ENCODE measurements at regions not wholly inside any gene's neighbourhood (a gene's known extent, or its start where the extent isn't known, plus 50 kb on each side); places are given as distances from the start of the nearest gene placed in this dataset.

DNA sequence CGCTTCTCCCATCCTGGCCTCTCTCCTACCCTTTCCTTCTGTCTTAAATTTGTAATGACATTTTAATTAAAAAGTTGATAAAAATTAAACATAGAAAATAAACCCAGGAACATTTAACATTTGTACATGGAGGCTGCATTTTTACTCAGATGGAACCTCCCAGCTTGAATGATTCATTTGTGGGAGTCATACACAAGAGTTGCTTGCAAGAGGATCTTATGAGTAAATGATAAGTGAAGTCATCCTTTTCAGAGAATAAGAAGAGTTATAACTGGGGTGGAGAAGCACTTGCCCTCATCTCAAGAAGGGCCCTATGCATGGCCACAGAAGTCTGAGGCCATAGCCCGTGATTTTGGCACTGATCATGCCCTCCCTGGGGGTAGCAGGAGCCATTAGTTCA lies 482.9 kb upstream of the BOD1L1 start:
- peaks cover 1% of the 10 kb centered on the region for H3K27me3 Mint-ChIP-seq
- intact Hi-C loops (cut with micrococcal nuclease) = loop anchor here (10.0 kb wide), 1 partner anchor 54 kb away; no protein-coding TSS in a partner anchor
- no peak overlapping the region for H3K4me3 Mint-ChIP-seq
- H3K9me3 Mint-ChIP-seq = peaks cover 24% of the 10 kb centered on the region
- no peak overlapping the region for H3K27ac Mint-ChIP-seq
- H3K4me1 Mint-ChIP-seq (ENCODE audit: low read depth) = peaks cover 17% of the 10 kb centered on the region
- H3K36me3 Mint-ChIP-seq (ENCODE audit: low read depth) = no peaks in the 10 kb centered on the region

DNA sequence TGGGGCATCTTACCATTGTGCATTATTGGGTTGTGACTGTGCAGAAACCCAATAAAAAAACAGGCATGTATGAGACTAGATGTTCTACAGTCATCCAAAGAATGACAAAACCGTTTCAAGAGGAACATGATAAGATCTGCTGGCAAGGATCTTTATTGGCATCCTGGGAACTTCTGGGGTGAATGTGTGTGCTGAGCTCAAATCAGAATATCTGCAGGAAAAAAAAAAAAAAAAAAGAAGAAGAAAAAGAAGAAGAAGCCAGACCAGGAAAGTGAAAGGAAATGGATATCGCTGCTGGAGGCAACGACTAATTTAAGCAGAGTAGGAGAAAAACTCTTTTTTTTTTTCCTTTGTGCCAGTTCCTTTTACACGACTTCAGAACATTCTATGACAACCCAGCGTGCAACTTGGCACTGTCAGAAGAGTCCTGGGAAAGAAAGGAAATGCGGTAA lies 484.2 kb upstream of the BOD1L1 start:
- peak overlapping the region; percentile 42 for H3K27ac Mint-ChIP-seq
- peaks cover 1% of the 10 kb centered on the region for H3K27me3 Mint-ChIP-seq
- intact Hi-C loops (cut with micrococcal nuclease) = loop anchor here (10.0 kb wide), 1 partner anchor 53 kb away; no protein-coding TSS in a partner anchor
- no peaks in the 10 kb centered on the region for H3K36me3 Mint-ChIP-seq (ENCODE audit: low read depth)
- H3K4me1 Mint-ChIP-seq (ENCODE audit: low read depth) = peaks cover 17% of the 10 kb centered on the region
- H3K9me3 Mint-ChIP-seq = peaks cover 18% of the 10 kb centered on the region
- H3K4me3 Mint-ChIP-seq = peak overlapping the region; percentile 54

DNA sequence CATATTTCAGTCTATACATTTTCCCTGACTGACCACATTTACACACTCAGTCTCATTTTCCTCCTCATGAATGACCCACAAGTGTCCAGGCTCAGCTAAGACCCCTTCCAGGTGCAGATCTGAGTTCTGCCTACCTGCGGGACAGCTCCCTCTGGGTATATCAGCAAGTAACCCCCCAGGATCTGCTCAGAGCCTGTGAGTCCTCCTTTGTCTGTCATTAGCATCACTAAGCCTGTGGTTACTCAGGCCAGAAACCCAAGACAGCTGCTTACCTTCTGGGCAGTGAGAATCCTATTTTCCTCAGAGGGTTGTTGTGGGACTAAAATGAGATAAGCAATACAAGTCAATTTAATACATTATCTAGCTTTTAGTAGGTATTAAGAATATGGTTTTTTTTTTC lies 487.6 kb upstream of the BOD1L1 start:
- H3K4me1 Mint-ChIP-seq (ENCODE audit: low read depth) = peaks cover 24% of the 10 kb centered on the region
- intact Hi-C loops (cut with micrococcal nuclease) = loop anchor here (10.0 kb wide), 1 partner anchor 50 kb away; no protein-coding TSS in a partner anchor

GRCh38 chr4:14117575-14118238 lies 490.2 kb upstream of the BOD1L1 start:
- Mint-ChIP-seq H3K27me3 (peaks cover 1% of the 10 kb centered on the region), H3K36me3 (ENCODE audit: low read depth) (no peaks in the 10 kb centered on the region), H3K4me1 (ENCODE audit: low read depth) (peaks cover 10% of the 10 kb centered on the region), H3K9me3 (peaks cover 12% of the 10 kb centered on the region), H3K4me3 (no peak overlapping the region), H3K27ac (no peak overlapping the region)
- intact Hi-C loops (cut with micrococcal nuclease) = loop anchor here (10.0 kb wide), 1 partner anchor 47 kb away; no protein-coding TSS in a partner anchor

More for the DNA sequence above, 487.6 kb upstream of the BOD1L1 start:
- Mint-ChIP-seq H3K27me3 (peaks cover 1% of the 10 kb centered on the region), H3K4me3 (no peak overlapping the region), H3K27ac (no peak overlapping the region), H3K36me3 (ENCODE audit: low read depth) (no peaks in the 10 kb centered on the region), H3K9me3 (no peaks in the 10 kb centered on the region)

GRCh38 chr4:14124816-14125215 lies 497.3 kb upstream of the BOD1L1 start:
- Mint-ChIP-seq H3K27ac (peak overlapping the region; percentile 61), H3K9me3 (peaks cover 22% of the 10 kb centered on the region), H3K4me3 (no peak overlapping the region), H3K27me3 (no peaks in the 10 kb centered on the region), H3K4me1 (ENCODE audit: low read depth) (peaks cover 58% of the 10 kb centered on the region), H3K36me3 (ENCODE audit: low read depth) (no peaks in the 10 kb centered on the region)
- intact Hi-C loops (cut with micrococcal nuclease) = loop anchor here (10.0 kb wide), 2 partner anchors 470 to 880 kb away; partner anchors contain the start of gene CPEB2

- Mint-ChIP-seq H3K4me3 (no peak overlapping the region), H3K4me1 (ENCODE audit: low read depth) (peaks cover 58% of the 10 kb centered on the region), H3K27me3 (no peaks in the 10 kb centered on the region), H3K9me3 (peaks cover 22% of the 10 kb centered on the region), H3K36me3 (ENCODE audit: low read depth) (no peaks in the 10 kb centered on the region), H3K27ac (peak overlapping the region; percentile 61)
- intact Hi-C loops (cut with micrococcal nuclease) = loop anchor here (10.0 kb wide), 2 partner anchors 471 to 879 kb away; partner anchors contain the start of gene CPEB2
Measured at GRCh38 chr4:14125375-14126129, 498.0 kb upstream of the BOD1L1 start.

DNA sequence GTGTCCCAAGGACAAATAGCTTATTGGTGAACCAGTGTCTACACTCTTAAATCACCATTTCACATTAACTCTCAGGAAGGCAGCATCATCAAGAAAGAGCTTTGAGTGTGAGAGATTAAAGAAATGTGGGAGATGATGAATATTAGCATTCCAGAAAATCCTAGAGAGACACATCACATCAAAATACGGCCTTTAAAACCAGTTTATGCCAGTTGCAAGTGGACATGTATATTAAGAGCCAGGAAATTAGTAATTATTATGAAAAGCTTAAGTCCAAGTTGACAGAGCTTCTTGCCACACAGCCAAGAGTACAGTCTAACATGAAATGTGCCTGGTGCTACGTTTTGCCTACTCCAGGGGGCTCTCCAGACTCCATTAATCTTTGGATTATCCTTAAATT lies 503.0 kb upstream of the BOD1L1 start:
- Mint-ChIP-seq H3K4me3 (no peak overlapping the region), H3K27ac (no peak overlapping the region), H3K4me1 (ENCODE audit: low read depth) (peaks cover 62% of the 10 kb centered on the region), H3K9me3 (peaks cover 10% of the 10 kb centered on the region), H3K27me3 (no peaks in the 10 kb centered on the region), H3K36me3 (ENCODE audit: low read depth) (no peaks in the 10 kb centered on the region)
- intact Hi-C loops (cut with micrococcal nuclease) = loop anchor here (5.0 to 10.0 kb wide), 2 partner anchors 37 to 174 kb away; no protein-coding TSS in a partner anchor

GRCh38 chr4:14131335-14131734 lies 503.8 kb upstream of the BOD1L1 start:
- H3K36me3 Mint-ChIP-seq (ENCODE audit: low read depth) = no peaks in the 10 kb centered on the region
- no peak overlapping the region for H3K4me3 Mint-ChIP-seq
- intact Hi-C loops (cut with micrococcal nuclease) = loop anchor here (5.0 to 10.0 kb wide), 2 partner anchors 36 to 173 kb away; no protein-coding TSS in a partner anchor
- H3K4me1 Mint-ChIP-seq (ENCODE audit: low read depth) = peaks cover 56% of the 10 kb centered on the region
- H3K9me3 Mint-ChIP-seq = peaks cover 10% of the 10 kb centered on the region
- no peak overlapping the region for H3K27ac Mint-ChIP-seq
- H3K27me3 Mint-ChIP-seq = no peaks in the 10 kb centered on the region

DNA sequence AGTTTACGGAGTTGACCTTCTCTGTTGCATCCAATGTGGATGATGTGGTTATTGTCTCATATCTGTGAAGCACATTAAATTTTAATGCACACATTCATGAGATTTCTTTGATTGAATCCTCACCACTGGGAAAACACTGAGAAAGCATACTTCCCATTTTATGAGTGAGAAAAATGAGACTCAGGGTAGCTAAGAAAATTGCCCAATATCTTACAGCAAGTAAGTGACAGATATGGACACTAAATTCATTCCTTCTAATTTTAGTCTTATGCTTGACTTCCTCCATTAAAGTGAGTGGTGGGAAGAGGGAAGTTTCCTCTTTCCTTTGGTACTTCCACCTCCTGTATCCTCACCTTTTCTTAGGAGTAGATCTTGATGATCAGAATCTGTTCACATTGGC lies 504.8 kb upstream of the BOD1L1 start:
- peaks cover 47% of the 10 kb centered on the region for H3K4me1 Mint-ChIP-seq (ENCODE audit: low read depth)
- no peak overlapping the region for H3K4me3 Mint-ChIP-seq
- no peaks in the 10 kb centered on the region for H3K27me3 Mint-ChIP-seq
- H3K36me3 Mint-ChIP-seq (ENCODE audit: low read depth) = no peaks in the 10 kb centered on the region
- H3K9me3 Mint-ChIP-seq = peaks cover 9% of the 10 kb centered on the region
- H3K27ac Mint-ChIP-seq = no peak overlapping the region
- intact Hi-C loops (cut with micrococcal nuclease) = loop anchor here (5.0 to 10.0 kb wide), 2 partner anchors 35 to 172 kb away; no protein-coding TSS in a partner anchor

GRCh38 chr4:14138106-14138505 lies 510.6 kb upstream of the BOD1L1 start:
- Mint-ChIP-seq H3K9me3 (no peaks in the 10 kb centered on the region), H3K27ac (no peak overlapping the region), H3K27me3 (no peaks in the 10 kb centered on the region), H3K36me3 (ENCODE audit: low read depth) (no peaks in the 10 kb centered on the region), H3K4me1 (ENCODE audit: low read depth) (peaks cover 5% of the 10 kb centered on the region), H3K4me3 (no peak overlapping the region)
- intact Hi-C loops (cut with micrococcal nuclease) = loop anchor here (10.0 kb wide), 1 partner anchor 167 kb away; no protein-coding TSS in a partner anchor

GRCh38 chr4:14143892-14144291 lies 516.4 kb upstream of the BOD1L1 start:
- Mint-ChIP-seq H3K9me3 (no peaks in the 10 kb centered on the region), H3K4me3 (no peak overlapping the region), H3K27me3 (no peaks in the 10 kb centered on the region), H3K4me1 (ENCODE audit: low read depth) (peaks cover 11% of the 10 kb centered on the region), H3K27ac (no peak overlapping the region), H3K36me3 (ENCODE audit: low read depth) (no peaks in the 10 kb centered on the region)
- intact Hi-C loops (cut with micrococcal nuclease) = no loop called here

DNA sequence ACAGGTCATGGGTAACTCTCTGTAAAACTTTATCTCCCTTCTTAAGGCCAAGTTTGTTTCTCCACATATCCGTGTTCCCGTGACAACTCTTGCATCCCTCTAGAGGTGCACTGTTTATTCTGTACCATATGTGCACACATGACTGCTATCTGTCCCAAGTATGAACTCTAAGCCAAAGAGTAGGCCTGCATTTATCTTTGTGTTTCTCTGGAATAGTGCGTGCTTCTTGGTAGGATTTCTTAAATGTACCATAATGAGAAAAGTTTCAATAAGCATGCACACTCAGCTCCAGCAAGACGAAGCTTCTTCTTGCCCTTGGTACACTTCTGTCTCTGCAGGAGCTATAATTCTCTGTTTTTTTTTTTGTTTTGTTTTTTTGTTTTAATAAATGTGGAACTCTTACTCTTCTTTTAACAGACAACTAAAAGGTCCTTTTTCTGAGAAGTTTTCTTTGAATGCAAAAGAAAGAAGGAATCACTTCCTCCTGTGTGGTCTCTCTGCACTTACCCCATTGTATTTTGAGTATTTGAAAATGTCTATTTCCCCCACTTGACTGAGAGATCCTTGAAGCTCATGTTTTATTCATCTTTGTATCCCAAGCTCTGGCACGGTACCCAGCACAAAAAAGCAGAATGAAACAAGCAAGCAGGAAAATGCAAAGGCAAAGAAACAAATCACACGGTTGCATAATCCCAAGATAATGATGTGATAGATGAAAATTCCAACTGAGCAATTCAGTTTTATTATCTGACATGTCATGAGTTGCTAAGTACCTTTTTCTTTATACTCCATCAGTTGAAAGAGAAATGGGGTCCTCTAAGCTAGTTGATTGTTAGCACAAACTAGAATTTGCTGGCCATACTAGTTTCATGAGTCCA lies 521.9 kb upstream of the BOD1L1 start:
- H3K4me1 Mint-ChIP-seq (ENCODE audit: low read depth) = peaks cover 43% of the 10 kb centered on the region
- no peaks in the 10 kb centered on the region for H3K9me3 Mint-ChIP-seq
- no peak overlapping the region for H3K4me3 Mint-ChIP-seq
- peak overlapping the region; percentile 60 for H3K27ac Mint-ChIP-seq
- H3K27me3 Mint-ChIP-seq = no peaks in the 10 kb centered on the region
- intact Hi-C loops (cut with micrococcal nuclease) = no loop called here
- H3K36me3 Mint-ChIP-seq (ENCODE audit: low read depth) = no peaks in the 10 kb centered on the region

DNA sequence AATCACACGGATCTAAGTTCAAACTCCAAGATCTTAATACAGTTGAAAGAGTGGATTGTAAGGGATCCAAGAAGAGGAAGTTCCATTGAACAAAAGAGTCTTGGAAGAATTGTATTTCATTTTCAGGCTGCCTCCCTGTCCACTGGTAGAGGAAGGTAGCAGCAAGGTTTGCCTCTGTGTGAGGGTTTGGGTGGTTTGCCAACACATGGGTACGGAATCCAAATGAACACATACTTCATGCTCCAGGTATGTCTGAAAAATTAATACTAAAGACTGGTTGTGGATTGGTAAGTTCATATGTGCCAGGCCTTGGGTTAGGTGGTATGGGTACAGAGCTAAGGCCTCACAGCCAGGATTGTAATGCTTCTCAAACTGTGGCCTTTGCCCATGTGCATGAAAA lies 523.6 kb upstream of the BOD1L1 start:
- Mint-ChIP-seq H3K9me3 (no peaks in the 10 kb centered on the region), H3K36me3 (ENCODE audit: low read depth) (no peaks in the 10 kb centered on the region)

More for the DNA sequence above, 523.6 kb upstream of the BOD1L1 start:
- Mint-ChIP-seq H3K27ac (no peak overlapping the region), H3K4me1 (ENCODE audit: low read depth) (peaks cover 44% of the 10 kb centered on the region), H3K27me3 (peaks cover 3% of the 10 kb centered on the region), H3K4me3 (no peak overlapping the region)
- intact Hi-C loops (cut with micrococcal nuclease) = no loop called here

Data from dendritic cell treated with granulocyte-macrophage colony-stimulating factor and Interleukin-4, amounts not matched to agents 40 ng/mL and 50 ng/mL, for 4 days (primary cell).